Activated CD8-positive, alpha-beta memory T cell treated with anti-CD3 and anti-CD28 coated beads, Interleukin-2, amount 50 U/mL, for 48 hours (primary cell): ENCODE measurements at regions not wholly inside any gene's neighbourhood (a gene's known extent, or its start where the extent isn't known, plus 50 kb on each side); places are given as distances from the start of the nearest gene placed in this dataset.

ENCODE experiments used
- DNase-seq: peaks from one replicate; pipeline ENCODE4 v3.0.0-alpha.2; 2020

DNA sequence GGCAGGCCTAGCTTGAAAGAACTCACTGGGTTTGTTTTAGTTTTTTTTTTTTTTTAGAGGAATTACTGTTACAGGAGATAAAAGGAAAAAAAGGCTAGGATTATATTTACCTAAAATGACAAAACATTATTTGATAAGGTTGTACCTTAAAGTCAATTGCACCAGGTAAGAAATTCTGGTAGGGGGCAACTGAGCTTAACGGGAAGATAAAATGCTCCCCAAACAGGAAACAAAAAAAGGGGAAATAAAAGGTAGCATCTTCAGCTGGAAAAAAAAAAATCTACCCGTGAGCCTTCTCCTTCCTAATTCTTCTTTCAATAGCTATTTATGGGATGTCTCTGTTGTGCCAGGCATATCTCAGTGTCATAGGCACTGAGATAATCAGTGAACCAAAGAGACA, 164.5 kb downstream of the PIK3R1 start:
- no peak for DNase-seq

DNA sequence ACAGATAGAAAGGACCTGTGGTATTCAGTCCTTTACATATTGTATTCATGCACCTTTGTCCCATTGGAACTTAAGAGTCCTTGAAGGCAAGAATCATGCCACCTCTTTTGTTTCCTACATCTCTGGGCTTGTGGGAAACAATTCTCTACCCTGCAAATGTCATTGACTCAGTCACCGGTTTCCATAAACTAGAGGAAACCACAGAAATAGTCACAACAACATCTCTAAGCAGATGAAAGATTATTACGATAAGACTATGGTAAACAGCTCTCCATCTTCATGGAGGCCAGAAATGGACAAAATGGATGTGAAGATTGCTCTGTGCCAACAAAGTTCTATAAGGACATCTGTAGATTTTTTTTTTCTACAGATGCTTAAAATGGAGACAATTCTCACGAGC, 165.5 kb downstream of the PIK3R1 start:
- no peak for DNase-seq

GRCh38 chr5:68381909-68382308, 166.4 kb downstream of the PIK3R1 start:
- DNase-seq = no peak

GRCh38 chr5:68382640-68383039, 167.1 kb downstream of the PIK3R1 start:
- DNase-seq = no peak

GRCh38 chr5:68383888-68384310, 168.3 kb downstream of the PIK3R1 start:
- no peak for DNase-seq

DNA sequence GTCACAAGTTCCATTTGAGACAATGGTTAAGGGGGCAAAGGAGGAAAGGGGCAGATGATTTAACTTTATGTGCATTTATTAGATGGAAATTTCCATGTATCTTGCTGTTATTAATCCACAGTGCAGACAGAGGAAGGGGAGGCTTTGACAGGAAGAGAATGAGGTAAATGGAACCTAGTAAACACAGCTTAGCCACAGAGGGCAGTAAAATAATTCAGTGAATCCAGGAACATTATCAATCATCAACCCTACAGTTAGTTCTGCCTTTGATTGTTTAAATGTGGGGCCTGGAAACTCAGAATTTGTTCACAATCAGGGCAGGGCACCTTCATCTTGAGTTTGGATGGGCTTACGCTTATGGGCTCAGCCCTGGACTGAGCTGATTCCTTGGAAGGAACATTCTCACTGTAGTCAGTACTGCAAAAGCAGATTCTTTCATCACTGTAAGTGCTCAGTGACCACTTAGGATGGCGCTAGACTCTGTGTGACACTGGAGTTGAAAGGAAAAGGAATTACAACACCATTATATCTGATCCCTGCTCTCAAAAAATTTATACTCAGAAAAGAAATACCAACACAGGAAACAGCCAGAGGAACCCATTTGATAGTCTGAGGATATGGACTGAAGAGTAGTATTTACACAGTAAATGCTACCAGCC, 169.5 kb downstream of the PIK3R1 start:
- DNase-seq = no peak

GRCh38 chr5:68385936-68386335, 170.4 kb downstream of the PIK3R1 start:
- no peak for DNase-seq

- no peak for DNase-seq
Measured at GRCh38 chr5:68387074-68387796, 171.7 kb downstream of the PIK3R1 start.

DNA sequence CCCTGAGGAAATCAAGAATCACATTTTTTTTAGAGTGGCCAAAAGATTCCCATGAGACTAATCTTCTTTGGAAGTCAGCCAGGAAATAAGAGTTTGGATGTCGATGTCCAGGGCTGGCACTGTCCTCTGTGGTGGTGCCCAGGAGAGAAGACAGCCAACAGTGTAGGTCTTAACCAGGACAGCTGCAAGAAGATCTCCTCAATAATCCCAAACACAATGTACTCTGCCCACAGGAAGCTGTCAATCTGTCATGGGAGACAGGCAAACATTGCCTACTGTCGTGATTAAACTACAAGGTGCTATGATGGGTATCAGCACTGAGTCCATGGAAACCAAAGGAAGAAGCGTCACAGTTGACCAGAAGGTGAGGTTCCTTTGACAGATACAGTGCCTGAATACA, 174.1 kb downstream of the PIK3R1 start:
- DNase-seq = no peak

DNA sequence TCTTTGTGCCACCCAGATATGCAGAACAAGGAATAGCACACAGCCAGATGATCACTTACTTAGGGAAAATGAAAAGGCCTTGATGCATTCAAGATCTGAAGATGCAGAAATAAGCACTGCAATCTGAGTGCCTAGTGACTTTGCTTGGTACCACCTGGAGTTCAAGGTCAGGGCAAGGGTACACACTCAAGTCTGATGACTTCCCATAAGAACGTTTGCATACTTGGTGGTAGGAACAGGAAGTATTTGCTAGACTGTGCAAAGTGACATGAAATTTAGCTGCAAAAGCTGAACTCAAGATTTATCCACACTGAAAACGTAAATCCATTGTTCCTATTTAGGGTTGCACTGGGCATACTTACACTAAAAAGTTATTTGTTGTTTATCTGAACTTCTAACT, 177.1 kb downstream of the PIK3R1 start:
- DNase-seq = no peak

DNA sequence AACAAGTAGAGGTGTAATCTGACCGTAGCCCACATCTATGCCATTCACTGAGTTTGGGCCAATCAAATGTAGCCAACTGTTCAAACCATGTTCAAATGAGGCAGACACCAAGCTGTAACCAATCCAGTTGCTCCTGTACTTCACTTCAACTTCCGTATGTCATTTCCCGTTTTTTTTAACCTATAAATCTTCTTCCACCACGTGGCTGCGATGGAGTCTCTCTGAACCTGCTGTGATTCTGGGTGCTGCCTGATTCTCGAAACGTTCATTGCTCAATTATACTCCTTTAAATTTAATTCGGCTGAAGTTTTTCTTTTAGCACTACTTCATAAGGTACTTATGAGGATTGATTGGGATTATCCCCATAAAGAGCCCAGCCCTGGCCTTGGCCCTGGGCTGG, 179.7 kb downstream of the PIK3R1 start:
- DNase-seq = no peak

DNA sequence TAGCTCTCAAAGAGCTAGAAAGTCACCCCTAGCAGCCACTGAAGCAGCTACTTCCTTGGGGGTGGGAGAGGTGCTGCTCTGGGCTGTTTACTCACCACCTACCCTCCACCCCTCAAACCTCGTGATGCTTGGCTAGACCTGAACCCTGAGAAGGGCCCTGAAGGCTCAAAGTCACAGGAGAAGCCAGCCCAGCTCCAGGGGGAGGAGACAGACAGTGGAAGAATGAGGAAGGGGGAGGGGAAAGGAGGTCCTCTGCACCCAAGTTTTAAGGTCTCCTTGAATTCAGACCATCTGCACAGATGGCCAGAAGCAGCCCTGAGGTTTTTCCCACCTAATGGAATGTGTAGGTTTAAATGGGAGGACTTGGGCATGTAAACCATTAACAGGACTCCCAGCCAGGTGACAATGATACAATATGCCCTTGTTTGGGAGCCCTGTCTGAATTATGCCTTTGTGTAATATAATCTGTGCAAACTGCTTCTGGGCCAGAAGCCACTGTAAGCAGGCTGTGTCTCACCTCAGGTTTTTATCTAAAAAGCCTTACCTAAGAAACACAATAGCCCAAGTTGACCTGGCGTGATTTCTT, 180.5 kb downstream of the PIK3R1 start:
- DNase-seq = no peak

GRCh38 chr5:68396722-68397121, 181.2 kb downstream of the PIK3R1 start:
- DNase-seq = no peak

DNA sequence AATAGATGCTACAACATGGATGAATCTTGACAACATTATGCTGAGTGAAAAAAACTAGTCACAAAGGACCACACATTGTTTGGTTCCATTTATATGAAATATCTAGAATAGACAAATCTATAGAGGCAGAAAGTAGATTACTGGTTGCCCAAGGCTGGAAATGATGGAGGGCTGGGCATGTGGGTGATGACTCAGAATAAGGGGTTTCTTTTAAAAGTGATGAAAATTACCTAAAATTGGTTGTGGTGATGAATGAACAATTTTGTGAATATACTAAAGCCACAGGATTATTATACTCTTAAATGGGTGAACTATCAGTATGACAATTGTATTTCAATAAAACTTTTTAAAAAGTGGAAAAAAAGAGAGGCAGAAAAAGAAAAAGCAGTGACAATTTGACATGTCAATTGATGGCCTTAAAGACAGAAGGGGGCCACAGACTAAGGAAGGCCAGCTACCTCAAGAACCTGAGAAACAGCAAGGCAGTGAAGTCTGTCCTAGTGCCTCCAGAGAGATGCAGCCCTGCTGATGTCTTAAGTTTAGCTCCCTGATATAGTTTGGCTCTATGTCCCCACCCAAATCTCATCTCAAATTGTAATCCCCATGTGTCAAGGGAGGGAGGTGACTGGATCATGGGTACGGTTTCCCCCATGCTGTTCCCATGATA, 182.7 kb downstream of the PIK3R1 start:
- DNase-seq = no peak

- no peak for DNase-seq
Measured at GRCh38 chr5:68403301-68403700, 187.7 kb downstream of the PIK3R1 start.

GRCh38 chr5:68404246-68404645, 188.7 kb downstream of the PIK3R1 start:
- no peak for DNase-seq

- DNase-seq = no peak
Measured at GRCh38 chr5:68405026-68405684, 189.6 kb downstream of the PIK3R1 start.

GRCh38 chr5:68405784-68406743, 190.5 kb downstream of the PIK3R1 start:
- DNase-seq = no peak

DNA sequence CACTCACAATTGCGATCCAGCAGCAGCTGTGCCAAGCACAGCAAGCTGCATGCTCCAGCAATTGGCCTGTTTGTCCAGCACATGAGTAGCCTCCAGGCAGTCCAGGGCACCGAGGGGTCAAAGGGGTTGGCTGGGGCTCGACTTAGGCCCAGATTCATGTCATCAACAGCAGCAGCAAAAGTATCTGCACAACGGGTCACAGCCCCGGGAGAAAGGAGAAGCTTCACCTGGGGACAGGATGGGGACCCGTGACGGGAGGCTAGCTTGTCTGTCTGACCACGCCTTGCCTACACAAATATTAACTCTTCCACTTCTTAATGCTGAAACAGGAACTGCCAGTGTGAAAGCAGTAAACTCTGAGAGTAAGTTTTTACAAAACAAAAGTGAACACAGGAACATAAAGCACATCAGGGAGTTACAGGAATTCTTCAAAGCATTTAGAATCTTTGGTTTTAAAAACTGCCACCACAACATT, 191.2 kb downstream of the PIK3R1 start:
- DNase-seq = no peak

DNA sequence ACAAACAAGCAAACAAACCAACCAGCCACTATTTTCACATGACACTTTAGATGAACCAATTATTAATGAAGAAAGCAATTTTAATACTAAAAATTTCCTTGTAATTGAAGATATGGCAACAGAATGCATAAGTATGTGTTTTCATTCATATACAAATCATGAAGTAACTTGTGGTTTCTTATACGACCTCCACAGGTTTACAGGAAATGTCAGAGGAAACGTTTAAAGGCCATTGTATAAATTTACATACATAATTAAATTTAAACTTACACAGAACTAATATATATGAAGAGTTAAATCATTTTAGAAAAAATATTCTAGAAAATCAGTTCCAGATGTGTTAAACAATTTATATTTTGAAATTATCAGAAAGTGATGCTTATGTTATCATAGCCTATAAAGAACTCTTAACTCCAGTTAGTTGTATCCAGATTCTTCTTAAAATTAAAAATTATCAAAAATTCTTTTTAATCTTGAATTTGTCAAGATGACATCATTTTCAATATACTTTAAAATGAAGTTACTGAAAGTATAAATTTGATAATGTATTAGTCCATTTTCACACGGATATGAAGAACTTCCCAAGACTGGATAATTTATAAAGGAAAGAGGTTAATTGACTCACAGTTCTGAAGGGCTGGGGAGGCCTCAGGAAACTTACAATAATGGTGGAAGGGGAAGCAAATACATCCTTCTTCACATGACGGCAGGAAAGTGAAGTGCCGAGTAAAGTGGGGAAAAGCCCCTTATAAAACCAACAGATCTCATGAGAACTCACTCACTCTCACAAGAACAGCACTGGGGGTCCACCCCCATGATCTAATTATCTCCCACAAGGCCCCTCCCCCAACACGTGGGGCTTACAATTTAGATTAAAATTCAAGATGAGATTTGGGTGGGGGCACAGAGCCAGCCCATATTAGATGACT, 192.0 kb downstream of the PIK3R1 start:
- no peak for DNase-seq
